ENCODE measurements at regions not wholly inside any gene's neighbourhood (a gene's known extent, or its start where the extent isn't known, plus 50 kb on each side); places are given as distances from the start of the nearest gene placed in this dataset.
A peak's percentile ranks its signal among the peaks of the same experiment; 100 is the strongest.

- no peak for DNase-seq
Measured at GRCh38 chr2:19846567-19846966, 55.2 kb downstream of the TTC32 start.

- no peak for DNase-seq
Measured at GRCh38 chr2:19846030-19846429, 55.8 kb downstream of the TTC32 start.

DNA sequence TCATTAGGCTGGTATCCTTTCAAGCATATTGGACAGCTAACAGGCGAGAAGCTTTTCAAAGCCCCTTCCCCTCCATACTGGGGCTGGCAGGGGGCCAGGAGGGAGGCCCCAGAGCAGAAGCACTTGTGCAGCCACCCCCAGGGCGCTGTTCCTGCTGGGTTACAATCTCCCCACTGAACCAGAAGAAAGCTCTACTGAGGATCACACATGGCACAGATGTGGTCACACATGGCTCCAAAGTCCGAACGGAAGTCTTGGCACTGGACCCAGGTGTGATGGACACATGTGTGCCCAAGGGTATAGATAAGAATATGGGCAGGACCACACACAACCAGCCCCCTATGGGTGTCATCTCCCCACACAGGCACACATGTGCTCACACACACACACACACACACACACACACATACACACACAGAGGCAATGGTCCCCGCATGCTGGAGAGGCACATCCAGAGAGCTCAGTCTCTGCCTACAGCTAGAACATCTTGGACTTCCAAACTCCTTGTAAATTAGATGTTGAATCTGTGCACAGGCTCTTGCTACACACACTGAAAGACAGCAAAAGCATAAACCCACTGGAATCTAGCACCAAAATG, 56.4 kb downstream of the TTC32 start:
- DNase-seq, result no peak

DNA sequence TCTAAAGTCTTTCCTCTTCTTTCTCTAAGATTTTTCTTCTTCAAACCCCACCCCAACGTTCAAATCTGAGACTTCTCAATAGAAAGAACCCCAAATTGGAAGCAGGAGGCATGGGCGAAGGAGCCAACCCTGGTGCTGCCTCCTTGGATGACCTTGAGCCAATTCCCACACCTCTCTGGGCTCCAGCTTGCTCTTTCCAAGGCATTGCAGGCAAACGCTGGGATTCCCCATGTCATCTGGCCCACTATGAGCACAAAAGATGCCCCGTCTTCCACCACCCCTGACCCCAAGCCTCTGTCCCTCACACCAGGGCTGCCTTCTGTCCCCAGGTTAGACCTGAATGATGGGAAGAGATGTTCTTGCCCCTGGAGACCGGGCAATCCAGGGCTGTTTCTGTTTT, 57.0 kb downstream of the TTC32 start:
- no peak for DNase-seq

DNA sequence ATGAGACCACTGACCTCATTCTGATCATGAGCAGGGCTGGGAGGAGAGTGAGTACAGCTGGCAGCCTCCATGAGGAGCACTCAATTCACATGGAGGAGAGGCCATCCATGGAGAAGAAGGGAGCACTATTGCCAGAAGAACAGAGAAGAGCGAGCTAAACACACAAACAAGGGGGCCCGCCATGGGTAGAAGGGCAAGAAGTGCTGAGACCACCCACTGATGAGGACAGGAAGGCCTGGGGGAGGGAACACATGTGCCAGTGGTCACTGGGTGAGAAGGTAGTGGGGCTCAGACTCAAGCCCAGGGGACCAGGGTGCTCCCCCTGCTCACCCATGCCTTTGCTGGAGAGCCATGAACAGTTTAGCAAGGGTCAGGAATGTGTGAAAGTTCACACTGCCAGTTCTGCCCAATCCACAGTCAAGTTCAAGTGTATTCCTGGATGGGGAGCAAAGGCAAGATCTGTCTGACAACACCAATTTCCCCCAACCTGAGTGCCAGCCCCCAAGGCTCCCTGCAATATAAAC, 57.7 kb downstream of the TTC32 start:
- DNase-seq, result no peak

- no peak for DNase-seq
Measured at GRCh38 chr2:19841918-19842693, 59.7 kb downstream of the TTC32 start.

DNA sequence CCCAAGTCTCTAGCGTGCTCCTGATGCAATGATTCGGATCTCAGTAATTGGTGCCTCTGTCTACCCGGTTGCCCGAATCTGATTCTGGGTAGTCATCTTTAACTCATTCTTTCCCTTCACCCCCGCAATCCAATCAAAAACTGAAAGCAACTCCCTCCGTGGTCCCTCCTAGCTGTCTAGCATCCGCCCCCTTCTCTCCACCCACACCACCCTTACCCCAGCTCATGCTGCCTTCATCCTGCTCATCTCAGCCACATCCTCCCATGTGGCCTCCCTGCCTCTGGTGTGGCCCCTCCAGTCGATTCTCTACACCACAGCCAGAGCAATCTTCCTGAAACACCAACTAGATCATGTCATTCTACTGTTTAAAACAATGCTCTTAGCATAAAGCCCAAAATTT, 62.3 kb downstream of the TTC32 start:
- DNase-seq, result no peak

DNA sequence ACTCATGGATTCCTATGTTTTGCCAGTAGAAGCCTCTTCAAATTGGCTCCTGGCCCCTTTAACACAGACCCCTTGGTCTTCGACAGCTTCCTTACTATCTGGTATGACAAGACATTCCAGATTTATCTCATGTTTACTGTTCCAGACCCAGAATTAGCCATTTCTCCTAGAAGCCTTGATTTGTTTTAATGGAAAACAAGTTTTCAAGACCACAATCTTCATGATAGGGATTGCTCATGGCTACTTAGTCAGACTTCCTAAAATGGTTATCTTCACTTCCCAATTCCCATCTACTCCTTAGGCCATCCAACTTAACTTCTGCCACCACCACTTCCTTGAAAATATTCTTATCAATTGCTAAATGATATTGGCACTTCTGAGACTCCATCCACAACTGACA, 63.2 kb downstream of the TTC32 start:
- no peak for DNase-seq

- DNase-seq, result no peak
Measured at GRCh38 chr2:19837235-19837766, 64.5 kb downstream of the TTC32 start.

GRCh38 chr2:19835781-19836281, 66.0 kb downstream of the TTC32 start:
- no peak for DNase-seq

- no peak for DNase-seq
Measured at GRCh38 chr2:19833978-19834377, 67.8 kb downstream of the TTC32 start.

GRCh38 chr2:19829672-19830071, 72.1 kb downstream of the TTC32 start:
- DNase-seq, result no peak

DNA sequence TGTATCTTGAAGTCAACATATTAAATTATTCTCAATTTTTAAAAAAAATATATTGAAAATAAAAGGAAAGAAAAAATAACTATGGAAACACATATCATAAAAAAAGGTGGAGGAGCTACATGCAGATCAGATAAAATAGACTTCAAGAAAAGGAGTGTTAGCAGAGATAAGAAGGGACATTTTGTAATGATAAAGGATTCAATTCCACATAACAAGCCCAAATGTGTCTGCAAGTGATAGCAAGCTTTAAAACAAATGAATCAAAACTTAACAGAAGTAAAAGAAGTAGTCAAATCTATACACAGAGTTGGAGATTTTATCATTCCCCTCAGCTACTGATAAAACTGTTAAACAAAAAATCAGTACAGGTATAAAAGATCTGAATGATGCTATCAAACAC, 74.9 kb downstream of the TTC32 start:
- DNase-seq, result no peak

- DNase-seq, result no peak
Measured at GRCh38 chr2:19823507-19823906, 78.3 kb downstream of the TTC32 start.

- no peak for DNase-seq
Measured at GRCh38 chr2:19819097-19820065, 82.4 kb downstream of the TTC32 start.

DNA sequence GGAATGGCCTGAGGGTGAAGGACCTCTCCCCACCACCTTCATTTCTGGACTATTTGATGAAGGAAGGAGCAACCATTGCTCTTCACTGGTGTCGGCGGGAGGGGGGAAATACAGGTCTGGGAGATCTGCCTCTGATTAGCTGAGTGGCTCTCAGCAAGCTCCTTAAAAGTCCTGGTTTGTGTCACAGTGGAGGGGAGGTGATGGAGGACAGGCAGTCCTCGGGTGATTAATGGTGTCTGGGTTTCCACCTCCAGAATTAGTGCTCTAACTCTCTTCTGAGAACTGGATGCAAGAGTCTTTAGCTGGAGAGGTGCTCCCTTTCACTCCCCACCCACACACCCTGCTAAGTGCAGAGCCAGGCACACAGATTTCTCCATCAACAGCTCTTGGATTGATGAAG, 83.2 kb downstream of the TTC32 start:
- no peak for DNase-seq

DNA sequence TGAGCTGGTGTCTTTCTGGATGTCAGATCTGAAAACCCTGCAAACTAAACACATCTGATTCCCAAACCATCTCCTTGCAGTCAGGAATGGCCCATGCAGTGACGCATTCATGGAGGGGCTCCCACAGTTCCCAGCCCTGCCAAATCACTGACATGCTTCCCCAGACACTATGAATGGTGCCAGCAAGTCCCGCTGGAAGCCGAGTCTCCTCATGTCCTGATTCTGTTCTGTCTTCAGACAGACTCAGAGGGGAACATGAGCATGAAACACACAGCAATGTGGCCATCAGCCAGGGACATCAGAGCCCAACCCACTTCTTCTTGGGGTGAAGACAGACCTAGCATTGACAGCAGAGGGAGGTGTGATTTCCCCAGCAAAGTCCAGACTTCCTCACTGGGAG, 83.7 kb downstream of the TTC32 start:
- DNase-seq, result no peak

- no peak for DNase-seq
Measured at GRCh38 chr2:19815746-19816145, 86.0 kb downstream of the TTC32 start.

DNA sequence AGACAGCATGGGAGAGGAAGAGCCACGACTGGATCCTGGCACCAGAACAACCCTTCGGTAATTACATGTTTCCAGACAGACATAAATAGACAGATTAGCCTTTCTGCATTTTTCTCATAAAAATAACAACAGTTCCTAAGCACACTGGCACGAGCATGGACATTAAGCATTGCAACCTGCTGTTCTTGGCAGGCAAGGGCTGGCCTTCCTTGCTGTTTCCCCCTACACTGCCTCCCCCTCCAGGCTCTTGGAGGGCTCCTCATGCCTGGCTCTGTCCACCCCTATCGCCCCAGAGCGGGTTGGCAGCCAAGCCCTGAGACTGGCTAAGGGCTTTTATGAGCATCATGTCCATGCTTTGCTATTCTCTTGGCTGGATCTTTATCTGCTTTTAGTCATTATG, 89.6 kb downstream of the TTC32 start:
- DNase-seq, result peak; percentile 11

DNA sequence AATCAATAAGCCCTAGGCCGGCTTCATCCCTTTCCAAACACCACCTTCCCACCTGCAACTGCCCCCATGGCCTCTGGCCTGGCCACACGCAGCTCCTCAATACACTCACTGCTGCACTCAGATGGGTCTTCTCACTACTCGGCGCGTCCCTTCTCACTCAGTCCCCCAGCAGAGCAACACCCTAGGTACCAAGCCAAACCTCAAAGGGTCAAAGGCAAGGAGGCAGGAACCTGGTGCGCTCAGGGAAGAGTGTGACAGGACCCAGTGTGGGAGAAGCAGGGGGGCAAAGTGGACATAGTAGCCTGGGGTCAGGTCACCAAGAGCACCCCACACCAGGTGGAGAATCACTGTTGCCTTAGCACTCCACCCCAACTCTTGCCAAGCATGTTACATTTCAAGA, 90.6 kb downstream of the TTC32 start:
- no peak for DNase-seq

DNA sequence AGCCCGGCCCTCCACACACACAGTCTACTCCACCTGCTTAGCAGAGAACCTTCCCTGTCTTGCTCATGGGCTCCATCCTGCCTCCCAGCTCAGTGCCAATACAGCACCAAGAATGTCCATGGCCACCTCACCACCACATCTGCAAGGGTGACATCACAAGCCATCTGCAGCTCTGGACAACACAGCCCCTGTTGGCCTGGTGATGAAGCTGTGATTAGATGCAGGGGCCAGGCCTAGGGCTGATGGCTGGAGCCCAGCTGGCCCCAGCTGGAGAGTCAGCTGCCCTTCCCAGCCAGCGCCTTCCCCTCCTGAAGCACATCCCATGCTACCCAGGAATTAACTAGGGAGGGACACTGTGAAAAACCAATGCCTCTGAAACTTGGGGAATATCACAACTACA, 91.1 kb downstream of the TTC32 start:
- DNase-seq, result no peak

DNA sequence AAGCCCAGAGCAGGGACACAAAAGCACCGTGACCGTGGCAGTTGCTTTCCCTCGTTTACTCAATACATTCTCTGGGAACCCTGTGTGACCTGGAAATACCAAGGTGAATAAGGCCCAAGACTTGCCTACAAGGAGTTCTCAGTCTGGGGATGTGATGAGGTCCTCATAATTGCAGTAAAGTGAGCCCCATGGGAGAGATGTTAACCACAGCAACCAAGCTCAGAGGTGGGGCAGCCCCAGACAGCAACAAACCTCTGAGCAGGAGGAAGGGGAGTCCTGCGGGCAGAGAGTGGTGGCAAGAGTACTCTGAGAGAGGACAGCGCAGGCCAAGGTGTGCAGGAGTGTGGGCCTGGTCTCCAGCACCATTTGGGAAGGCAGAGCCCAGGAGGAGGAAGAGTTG, 91.6 kb downstream of the TTC32 start:
- no peak for DNase-seq

GRCh38 chr2:19809206-19809605, 92.6 kb downstream of the TTC32 start:
- no peak for DNase-seq
